ENCODE measurements at regions not wholly inside any gene's neighbourhood (a gene's known extent, or its start where the extent isn't known, plus 50 kb on each side); places are given as distances from the start of the nearest gene placed in this dataset.

- no peak for DNase-seq
Observed at GRCh38 chr4:152112190-152112589, 351.4 kb upstream of the GATB start.

GRCh38 chr4:152110780-152111179 lies 350.0 kb upstream of the GATB start:
- DNase-seq = no peak

GRCh38 chr4:152109531-152110509 lies 349.0 kb upstream of the GATB start:
- DNase-seq = no peak

GRCh38 chr4:152107736-152108500 lies 347.1 kb upstream of the GATB start:
- no peak for DNase-seq

- no peak for DNase-seq
Observed at GRCh38 chr4:152106781-152107321, 346.0 kb upstream of the GATB start.

GRCh38 chr4:152106113-152106763 lies 345.4 kb upstream of the GATB start:
- DNase-seq = no peak

GRCh38 chr4:152104901-152105357 lies 344.1 kb upstream of the GATB start:
- peak; percentile 38 for DNase-seq

- DNase-seq = no peak
Observed at GRCh38 chr4:152104356-152104755, 343.5 kb upstream of the GATB start.

- DNase-seq = no peak
Observed at GRCh38 chr4:152103181-152103901, 342.5 kb upstream of the GATB start.

GRCh38 chr4:152102436-152103000 lies 341.7 kb upstream of the GATB start:
- no peak for DNase-seq

- DNase-seq = no peak
Observed at GRCh38 chr4:152101556-152102435, 341.0 kb upstream of the GATB start.

GRCh38 chr4:152100379-152101201 lies 339.8 kb upstream of the GATB start:
- no peak for DNase-seq

- DNase-seq = no peak
Observed at GRCh38 chr4:152099981-152100378, 339.2 kb upstream of the GATB start.

- no peak for DNase-seq
Observed at GRCh38 chr4:152099555-152099954, 338.7 kb upstream of the GATB start.

GRCh38 chr4:152099061-152099425 lies 338.2 kb upstream of the GATB start:
- DNase-seq = no peak

- DNase-seq = no peak
Observed at GRCh38 chr4:152098365-152099060, 337.7 kb upstream of the GATB start.

GRCh38 chr4:152097371-152097770 lies 336.6 kb upstream of the GATB start:
- no peak for DNase-seq

- no peak for DNase-seq
Observed at GRCh38 chr4:152095701-152096070, 334.9 kb upstream of the GATB start.

Measured in right kidney (tissue), 1 donor.